GM21717 (cell line): ENCODE measurements at regions not wholly inside any gene's neighbourhood (a gene's known extent, or its start where the extent isn't known, plus 50 kb on each side); places are given as distances from the start of the nearest gene placed in this dataset.
"Not testable (repeated sequence)": the region's sequence is repeated elsewhere in the genome, so short reads cannot be mapped to it uniquely, and the experiment has no call there.

ENCODE experiments used
- ATAC-seq: cut with Tn5 transposase; IDR thresholded peaks from one replicate; pipeline ENCODE4 v1.9.1; 2021; ENCODE audit warnings: mild to moderate bottlenecking, moderate library complexity; ENCODE audit not compliant: unreplicated experiment

DNA sequence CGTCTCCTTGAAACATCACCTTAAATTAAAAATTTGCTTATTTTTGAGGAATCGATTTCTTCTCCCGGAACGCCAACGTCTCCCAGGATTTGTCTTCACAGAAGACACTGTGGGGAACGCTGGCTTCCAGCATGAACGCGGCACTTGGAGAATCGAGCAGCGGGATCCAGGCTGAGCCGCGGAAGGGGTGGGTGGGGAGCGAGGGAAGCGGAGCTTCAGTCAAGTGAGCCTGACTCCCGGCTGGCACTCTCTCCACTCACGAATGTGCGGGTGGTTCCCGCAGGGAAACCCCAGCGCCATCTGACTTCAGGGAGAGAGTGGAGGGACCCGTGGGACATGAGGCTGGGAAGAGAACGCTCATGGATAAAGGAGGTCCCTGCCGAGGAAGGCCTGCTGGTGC lies 506.0 kb upstream of the TMEM132C start:
- no peak for ATAC-seq

DNA sequence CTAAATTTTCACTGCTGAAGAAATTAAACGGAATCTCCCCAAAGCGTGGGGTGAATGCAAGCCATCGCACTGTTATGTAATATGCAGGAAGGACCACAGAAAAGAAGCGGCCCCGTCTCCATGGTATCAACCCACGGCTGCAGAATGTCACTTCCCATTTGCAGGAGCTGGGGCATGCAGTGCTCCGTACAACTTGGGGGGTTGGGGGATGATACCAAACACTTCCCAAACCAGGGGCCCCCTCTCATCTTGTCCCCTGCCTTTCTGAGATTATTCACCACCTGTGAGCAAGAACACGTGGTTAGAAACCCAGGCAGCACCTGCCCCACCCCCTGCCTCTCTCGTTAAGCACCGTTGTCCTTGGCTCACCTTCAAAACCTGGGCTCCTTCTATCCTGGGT lies 505.1 kb upstream of the TMEM132C start:
- ATAC-seq, result no peak

DNA sequence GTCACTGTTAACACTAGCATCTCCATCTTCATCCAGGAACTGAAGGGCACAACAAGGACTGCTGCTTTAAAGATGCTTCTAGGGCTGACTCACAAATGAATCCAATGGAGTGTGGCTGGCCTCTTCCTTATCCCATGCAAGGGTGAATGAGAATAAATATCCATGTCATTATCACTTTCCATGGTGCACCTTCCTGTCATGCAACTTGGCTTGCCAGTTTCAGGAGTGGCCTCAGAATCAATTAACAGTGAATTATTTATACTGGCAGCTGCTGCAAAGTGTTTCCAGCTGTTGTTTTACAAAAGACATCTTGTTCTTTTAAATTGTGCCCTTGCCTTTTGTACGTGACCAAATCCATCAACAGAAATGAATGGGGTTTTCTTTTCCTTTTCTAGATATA lies 499.3 kb upstream of the TMEM132C start:
- no peak for ATAC-seq

DNA sequence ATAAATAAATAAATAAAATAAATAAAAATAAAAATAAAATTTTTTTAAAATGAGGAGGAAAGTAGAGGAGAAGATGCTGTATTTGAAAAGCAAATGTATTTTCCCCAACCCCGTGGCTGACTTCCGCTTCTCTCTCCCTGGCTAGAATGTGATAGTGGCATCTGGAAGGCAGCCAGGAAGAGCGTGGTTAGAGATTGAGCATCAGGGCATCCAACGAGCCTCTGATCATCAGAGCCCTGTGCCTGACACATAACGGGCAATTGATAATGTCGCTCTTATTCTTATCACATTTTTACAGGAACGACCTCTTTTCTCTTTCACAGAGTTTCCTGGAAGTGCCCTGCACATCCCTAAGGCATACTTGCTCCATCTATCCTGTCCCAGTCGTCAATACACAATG lies 496.9 kb upstream of the TMEM132C start:
- ATAC-seq, result no peak

DNA sequence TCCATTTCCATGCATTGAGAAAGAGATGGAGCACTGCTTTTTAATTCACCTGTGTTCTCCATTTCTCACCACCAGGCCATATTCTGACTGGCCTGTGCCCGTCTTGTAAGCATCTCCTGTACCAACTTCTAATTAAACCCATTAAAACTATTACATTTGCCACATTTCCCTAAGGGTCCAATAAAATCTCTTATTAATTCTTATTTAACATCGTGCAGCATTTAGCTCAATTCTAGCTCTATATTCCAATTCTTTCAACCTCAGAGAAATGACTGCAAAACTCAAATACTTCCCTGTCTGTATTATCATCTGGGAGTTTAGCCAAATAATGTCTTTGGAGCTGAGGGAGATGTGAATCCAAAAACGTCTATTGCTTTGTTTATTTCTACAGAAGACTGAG lies 495.4 kb upstream of the TMEM132C start:
- no peak for ATAC-seq

DNA sequence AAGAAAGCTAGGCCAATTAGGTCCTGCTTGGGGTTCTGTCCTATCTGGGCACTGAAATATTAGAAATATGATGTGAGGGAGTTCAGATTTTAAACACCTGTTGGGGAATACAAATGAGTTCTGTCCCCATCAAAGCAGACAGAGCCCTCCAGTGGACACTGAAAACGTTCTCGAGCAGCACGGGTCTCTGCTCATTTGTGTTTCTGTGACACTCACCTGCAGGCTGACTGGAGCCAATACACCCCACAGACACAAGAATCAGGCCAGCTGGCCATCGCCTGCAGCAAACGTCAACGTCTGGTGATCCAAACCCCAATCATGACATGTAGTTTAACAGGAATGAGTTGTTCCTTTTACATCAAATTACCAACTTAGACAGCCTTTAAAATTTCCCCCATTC lies 493.4 kb upstream of the TMEM132C start:
- ATAC-seq, result no peak

DNA sequence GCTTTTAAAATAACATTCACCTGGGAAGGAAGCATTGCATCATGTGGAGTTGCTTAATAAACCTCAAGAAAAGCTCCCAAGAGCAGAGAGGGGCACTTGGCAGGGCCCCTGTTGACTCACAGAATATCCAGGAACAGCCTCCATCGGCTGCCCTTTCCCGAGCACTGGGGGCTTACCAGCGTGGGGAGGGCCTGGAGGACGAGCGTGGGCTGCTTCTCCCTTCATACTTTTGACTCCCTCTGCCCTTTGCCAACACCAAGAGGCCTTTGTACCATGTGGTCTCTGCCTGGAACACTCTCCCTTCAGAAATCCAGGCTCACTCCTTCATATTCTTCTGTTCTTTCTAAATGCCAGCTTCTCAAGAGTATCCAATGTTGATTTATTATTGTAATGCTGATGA lies 492.1 kb upstream of the TMEM132C start:
- no peak for ATAC-seq

DNA sequence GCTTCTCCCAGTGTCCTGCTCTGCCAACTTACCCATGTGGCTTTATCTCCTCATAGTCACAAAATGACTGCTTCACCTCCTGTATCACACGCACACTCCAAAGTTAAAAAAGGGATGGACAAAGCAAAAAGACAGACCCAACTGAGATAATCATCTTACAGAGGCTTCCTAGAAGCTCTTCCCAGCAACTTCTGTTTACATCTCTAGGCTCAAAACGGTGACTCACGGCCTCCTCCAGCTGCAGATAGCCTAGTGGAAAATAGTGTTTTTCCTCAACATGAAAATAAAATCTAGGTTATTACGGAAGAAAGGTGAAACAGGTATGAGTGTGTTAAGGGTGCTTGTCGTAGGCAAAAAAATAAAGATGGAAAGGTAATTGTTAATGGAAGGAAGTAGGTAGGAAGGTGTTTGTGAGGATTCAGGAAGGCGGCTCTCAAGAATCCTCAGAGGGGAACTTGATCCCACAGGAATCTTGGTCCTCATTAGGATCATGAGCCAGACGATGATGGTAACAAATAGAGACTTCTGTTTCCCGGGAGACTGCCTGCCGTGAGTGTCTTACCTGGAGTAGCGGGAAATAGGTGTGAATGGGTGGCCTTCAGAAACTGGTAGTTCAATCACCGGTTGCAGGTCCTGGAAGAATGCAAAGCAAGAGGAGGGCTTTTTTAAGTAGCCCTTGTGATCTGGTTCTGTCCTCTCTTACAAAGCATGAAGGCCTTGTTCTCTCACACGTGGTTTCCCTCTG lies 487.5 kb upstream of the TMEM132C start:
- no peak for ATAC-seq

DNA sequence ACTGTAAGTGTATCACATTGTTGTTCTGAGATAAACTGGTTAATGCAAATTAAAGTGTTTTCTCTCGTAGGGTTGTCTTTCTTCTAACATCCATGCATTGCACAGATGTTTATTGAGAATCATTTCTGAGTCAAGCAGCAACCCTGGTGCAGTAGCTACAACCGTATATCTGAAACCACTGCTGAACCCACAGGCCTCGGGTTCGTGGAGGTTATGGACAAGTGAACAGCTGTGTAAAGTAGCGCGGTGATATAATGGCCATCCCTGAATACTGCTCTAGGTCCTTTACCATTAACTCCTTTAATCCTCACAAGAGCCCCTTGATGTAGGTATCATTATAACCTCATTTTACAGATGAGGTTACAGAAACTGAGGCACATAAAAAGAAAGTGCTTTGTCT lies 486.1 kb upstream of the TMEM132C start:
- ATAC-seq, result no peak

DNA sequence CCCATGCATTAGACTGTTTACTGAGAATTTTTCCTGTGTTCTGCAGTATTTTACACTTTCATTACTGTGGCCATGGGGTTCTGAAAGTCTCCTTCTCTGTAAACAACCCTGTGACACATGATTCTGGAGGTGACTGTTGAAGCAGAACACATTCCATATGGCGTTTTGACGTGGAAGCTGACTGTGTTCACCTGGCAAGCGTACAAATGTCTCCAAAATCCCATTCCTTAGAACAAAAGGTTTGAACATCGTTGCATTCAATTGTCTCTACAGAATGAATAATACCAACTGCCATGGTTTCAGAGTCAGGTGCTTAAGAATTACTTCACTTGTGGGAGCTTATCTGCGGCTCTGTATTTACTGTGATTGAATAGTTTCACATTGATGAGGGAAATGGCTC lies 485.6 kb upstream of the TMEM132C start:
- ATAC-seq, result no peak

DNA sequence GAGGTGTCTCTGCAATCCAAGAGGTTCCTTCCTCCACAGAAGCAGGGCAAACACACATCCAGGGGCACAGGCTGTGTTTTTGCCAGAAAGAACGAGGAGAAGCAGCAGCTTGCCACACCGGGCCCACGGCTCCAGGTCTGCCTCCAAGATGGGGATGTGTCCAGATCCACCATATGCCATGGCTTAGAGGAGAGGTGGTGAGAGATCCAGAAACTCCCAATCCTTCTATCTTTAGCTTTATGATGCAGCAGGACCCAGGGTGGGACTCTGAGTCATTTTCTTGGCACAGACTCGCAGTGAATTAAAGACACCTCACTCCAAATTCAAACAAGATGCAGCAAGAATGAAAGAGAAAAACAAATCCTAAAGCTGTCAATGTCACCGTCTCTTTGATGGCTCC lies 481.4 kb upstream of the TMEM132C start:
- ATAC-seq, result no peak

DNA sequence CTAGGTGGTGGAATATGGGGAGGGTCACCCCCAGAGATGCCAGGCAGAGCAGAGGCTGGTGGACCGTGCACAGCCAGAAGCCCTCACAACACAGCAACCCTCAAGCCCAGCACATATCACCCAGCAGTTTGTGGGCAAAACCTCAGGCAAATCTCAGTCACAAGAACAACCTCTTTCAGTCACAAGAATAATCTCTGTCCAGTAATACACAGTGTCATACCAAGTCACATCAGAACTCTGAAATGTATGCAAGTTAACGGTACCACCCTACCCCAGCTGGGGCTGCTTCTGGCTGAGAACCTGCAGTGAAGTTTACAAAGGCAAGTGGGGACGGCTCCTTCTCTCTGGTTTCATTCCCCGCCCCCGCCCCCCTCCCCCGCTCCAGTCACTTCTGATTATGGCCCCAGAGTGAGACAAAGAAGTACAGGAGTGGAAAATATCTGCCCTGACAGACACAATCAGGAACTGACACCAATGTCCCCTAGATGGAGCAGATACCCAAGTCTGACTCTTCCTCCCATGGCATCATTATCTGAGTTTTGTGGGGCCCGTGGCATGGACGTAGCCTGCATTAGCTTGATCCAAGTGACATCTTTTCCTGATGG lies 480.9 kb upstream of the TMEM132C start:
- no peak for ATAC-seq

DNA sequence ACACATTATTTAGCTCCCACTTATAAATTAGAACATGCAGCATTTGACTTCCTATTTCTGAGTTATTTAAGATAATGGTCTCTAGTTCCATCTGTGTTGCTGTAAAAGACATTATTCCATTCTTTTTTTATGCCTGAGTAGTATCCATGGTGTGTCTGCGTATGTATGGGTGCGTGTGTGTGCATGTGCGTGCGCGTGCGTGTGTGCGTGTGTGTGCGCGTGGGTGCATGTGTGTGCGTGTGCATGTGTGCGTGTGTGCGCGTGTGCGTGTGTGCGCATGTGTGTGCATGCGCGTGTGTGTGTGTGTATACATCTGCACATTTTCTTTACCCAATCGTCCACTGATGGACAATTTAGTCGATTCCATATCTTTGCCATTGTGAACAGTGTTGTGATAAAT lies 479.4 kb upstream of the TMEM132C start:
- no peak for ATAC-seq

DNA sequence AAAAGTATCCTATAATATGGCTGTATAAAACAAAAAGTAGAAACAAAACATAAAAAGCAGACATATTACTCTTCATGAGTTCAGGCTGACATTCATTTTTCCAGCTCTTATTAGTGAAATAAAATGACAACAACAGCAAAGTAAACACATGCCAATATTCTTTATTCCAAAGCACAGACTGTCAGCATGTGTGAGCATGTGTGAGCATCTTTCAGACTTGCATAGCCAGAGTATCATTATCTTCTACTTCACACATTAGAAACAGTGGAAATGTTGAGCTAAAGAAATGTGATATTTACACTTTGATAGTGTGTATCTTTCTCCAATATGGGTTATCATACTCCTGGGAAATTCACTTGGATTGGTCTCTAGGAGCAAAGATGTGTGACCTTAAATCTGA lies 476.6 kb upstream of the TMEM132C start:
- ATAC-seq, result no peak

DNA sequence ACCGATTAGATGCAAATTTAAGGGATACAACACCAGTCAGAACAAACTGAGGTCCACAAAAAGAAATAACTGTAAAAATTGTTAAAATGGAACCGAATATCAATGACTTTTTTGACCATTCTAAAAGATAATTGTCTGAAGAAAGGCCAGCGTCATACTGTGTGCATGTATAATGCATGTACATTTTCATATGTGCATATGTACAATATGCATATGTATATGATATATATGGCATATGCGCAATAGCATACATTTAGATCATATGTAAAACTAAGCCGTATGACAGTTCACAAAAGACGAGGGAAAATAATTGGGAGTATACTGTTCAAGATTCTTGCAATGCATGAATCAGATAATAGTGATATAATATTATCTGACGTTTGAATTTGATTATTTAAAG lies 475.8 kb upstream of the TMEM132C start:
- no peak for ATAC-seq

DNA sequence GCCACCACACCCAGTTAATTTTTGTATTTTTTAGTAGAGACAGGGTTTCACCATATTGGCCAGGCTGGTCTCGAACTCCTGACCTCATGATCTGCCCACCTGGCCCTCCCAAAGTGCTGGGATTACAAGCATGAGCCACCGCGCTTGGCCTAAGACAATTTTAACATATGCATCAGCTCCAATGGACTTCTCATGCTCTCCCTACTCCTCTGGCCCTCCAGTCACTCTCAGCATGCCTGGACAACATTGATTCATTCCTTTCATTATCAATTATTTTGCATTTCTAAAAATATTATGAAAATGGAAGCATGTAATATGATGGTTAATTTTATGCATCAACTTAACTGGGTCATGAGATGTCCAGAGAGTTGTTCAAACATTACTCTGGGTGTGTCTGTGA lies 469.1 kb upstream of the TMEM132C start:
- ATAC-seq, result no peak

DNA sequence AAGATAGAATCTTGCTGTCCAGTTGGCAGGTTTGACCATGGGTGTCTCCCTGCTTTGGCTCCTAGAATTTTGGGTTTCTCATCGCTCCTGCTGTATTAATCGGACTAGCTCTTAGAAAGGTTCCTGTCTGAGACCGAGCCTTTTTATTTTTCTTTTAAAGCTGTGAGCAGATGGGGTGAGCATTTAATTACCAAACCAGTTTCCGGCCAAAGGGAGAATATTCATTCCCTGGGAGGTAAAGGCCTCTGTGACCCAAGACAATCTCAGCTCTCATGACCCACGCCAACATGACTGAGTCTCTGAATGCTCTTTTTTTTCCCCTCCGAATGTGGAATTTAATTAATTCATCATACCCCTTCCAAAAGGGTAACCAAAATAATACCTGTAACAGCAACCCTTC lies 464.7 kb upstream of the TMEM132C start:
- ATAC-seq, result no peak

DNA sequence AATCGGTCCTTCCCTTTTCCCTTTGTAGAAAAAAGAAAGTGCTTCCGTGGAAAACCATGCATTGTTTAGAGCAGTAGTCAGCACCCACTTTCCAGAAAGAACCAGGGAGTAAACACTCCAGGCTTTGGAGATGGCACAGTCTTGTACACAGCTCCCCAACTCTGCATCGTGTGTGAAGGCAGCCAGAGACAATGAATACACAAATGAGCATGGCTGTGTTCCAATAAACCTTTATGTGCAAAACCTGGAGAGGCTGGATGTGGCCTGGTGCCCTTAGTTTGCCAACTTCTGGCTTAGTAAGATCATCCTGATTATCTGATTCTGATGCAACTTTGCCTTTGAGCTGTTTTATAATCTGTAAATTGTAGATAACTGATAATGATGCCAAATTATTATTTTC lies 463.4 kb upstream of the TMEM132C start:
- ATAC-seq, result no peak

DNA sequence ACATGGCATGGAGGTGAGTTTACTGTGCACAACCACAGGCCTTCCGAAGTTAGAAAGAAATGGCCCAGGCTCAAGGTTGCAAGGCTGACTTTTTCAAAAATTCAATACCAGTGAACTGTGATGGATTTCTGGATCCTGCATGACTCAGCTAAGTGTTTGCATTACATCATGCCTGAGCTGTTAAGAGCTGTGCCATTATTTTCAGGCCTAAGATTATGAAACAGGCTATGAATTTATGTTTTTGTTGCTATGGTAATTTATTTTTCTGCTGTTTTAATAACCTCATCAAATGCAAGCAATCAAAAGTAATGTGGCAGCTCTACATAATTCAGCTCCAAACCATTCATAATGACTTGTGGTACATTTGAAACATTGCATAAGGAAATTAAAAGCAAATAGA lies 457.7 kb upstream of the TMEM132C start:
- ATAC-seq, result no peak

DNA sequence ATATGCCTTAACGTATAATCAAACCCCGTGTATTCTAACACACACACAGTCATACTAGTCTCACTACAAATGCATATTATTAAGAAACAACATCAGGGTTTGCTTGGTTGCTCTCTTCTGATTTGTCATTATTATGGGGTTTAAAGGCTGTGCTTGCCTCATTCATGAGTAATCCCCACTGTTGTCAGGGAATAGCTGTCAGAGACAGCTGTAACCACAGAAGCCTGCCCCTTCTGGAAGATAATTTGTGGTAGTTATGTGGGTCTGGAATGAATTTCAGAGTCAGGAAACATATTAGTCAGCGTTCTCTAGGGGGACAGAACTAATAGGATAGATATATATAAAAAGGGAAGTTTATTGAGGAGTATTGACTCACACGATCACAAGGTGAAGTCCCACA lies 456.9 kb upstream of the TMEM132C start:
- no peak for ATAC-seq

DNA sequence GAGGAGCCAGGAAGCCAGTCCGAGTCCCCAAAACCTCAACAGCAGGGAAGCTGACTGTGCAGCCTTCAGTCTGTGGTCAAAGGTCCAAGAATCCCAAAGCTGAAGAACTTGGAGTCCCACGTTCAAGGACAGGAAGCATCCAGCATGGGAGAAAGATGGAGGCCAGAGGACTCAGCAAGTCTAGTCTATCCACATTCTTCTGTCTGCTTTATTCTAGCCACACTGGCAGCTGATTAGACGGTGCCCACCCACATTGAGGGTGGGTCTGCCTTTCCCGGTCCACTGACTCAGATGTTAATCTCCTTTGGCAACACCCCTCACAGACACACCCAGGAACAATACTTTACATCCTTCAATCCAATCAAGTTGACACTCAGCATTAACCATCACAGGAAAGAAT lies 456.5 kb upstream of the TMEM132C start:
- ATAC-seq, result not testable (repeated sequence)

DNA sequence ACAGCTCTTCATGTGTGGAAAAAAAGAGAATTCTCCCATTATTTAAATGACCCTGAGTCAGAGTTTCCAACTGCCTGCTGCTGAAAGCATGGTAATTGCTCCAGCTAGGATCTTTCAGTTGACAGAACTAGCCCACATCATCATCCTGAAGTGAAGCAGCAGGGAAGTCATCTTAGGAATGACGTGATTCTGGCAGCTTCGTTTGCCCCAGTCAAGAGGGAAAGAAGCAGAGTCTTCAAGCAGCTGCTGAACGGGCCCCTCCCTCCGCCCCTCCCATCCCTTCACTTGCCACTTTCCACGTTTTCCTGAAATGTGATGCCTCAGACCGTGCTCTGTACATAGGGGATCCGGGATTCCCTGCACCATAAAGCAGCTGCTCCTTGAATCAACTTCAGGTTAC lies 455.0 kb upstream of the TMEM132C start:
- no peak for ATAC-seq

DNA sequence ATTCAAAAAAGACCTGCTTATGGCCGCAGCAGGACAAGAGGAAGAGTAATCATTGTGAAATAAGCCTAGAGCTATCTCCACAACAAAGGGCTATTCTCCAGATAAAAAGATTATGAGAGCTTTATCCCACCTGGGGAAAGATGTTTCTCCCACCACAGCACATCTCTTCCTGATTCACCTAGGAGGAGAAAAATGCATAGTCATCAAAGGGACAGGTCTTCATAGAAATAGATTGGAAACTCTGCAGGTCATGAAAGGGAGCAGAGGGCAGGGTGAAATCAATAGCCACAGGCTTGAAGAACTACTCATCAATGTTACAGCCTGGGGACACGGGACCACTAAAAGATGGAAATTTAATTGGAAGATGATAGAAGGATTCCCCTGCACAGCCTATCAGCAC lies 453.8 kb upstream of the TMEM132C start:
- no peak for ATAC-seq
